Stimulated activated CD4-positive, alpha-beta T cell treated with anti-CD3 and anti-CD28 coated beads, TNF-alpha, amount 100 ng/mL, for 48 hours (primary cell): ENCODE measurements at regions not wholly inside any gene's neighbourhood (a gene's known extent, or its start where the extent isn't known, plus 50 kb on each side); places are given as distances from the start of the nearest gene placed in this dataset.
"Not testable (repeated sequence)": the region's sequence is repeated elsewhere in the genome, so short reads cannot be mapped to it uniquely, and the experiment has no call there.

ENCODE experiments used
- DNase-seq, 3 donors: peaks; one replicate each; pipeline ENCODE4 v3.0.0-alpha.2; 2020; ENCODE audit warnings: low read depth in 3 of 3

GRCh38 chr16:51977506-51977905 lies 569.4 kb downstream of the TOX3 start:
- not testable (repeated sequence) for DNase-seq

DNA sequence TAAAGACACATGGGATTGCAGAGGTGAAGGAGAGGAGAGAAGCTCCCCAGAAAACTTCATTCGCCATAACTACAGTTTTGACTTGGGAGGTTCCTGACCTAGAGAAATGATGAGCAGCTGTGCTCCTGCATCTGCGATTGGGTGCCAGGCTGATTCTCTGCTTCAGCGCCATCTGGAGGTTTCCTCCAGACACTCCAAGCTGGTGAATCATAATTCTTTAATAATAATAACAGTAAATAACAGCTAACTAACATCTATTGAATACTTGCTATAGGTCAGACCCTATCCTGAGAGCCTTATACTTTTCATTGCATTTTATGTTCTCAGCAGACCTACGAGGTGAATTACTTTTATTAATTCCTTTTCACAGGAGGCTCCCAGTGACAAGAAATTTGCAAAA lies 575.8 kb downstream of the TOX3 start:
- DNase-seq, result no peak

- no peak for DNase-seq
Observed at GRCh38 chr16:51968749-51969148, 578.2 kb downstream of the TOX3 start.

DNA sequence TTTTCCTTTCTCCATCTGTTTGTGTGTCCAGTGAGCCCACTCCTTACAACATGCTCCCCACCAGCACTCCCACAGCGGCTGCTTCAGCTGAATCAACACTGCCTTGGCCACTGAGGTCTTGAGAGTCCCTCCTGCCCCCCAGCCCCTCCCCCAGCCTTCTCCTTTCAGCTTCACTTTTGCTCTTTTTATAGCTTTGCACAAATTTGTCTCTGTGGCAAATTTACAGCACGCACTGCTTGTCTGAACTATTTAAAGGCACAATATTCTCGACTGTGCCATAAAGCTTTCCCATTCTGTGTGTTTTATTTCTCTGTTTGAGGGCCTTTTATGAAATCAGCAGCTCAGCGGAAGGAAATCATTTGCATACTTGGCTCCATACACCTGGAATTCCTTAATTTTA lies 579.3 kb downstream of the TOX3 start:
- no peak for DNase-seq

- no peak for DNase-seq
Observed at GRCh38 chr16:51960931-51961330, 586.0 kb downstream of the TOX3 start.

GRCh38 chr16:51953286-51953985 lies 593.5 kb downstream of the TOX3 start:
- no peak for DNase-seq

- no peak for DNase-seq
Observed at GRCh38 chr16:51952500-51952899, 594.4 kb downstream of the TOX3 start.

DNA sequence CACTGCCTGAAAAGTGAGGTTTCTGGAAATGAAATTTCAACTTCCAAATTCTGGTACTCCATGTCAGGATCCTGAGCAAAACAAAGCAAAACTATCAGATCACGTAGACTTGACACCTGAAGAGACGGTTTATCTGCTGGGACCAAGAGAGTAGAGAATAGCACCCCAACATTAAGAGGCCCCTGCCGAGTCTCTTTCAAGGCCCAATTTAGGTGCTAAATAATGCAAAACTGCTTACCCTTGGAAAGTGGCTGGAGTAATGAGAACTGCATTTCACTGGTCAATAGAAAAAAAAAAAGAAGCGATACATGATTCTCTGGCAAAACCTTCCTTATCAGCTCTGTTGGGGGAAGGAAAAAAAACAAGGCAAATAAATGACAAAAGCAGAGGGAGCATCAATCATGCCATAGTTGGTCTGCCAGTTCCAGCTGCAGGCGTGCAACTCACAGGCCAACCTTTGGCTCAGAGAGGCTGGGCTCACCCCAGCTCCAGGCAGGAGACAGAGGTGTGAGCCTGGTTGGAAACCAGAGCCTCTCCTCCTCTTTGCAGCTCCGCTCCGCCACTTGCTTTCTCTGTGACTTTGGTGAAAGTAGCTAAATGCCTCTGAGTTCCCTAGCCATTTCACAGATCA lies 595.2 kb downstream of the TOX3 start:
- no peak for DNase-seq

DNA sequence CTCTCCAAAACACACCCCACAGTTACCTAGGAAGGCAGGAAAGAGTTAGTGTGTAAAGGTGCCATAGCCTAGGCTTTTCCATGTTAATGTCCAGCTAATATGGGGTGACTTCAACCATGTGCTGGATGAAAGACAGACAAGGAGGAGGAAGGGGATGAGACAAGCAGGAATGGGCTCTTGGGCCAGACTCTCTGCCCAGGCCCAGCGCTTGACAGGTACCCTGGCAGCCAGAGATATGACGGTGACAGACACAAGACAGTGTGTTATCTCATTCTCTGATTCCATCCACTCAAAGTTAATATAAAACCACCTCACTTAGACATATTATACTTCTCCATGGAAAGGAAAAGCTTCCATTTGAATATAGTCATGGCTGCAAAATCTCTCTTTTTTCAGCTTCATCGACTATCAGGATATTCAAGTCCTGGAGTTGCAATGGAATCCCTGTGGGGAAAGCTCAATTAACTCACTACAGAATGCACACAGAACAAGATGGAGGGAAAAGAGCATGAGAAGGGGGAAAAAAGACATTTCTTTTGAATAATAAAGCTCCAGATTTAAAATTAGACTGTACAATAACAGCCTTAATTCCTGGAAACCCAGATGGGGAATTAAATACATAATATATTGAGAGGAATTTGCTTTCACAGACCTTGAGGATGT lies 596.7 kb downstream of the TOX3 start:
- DNase-seq, result no peak

DNA sequence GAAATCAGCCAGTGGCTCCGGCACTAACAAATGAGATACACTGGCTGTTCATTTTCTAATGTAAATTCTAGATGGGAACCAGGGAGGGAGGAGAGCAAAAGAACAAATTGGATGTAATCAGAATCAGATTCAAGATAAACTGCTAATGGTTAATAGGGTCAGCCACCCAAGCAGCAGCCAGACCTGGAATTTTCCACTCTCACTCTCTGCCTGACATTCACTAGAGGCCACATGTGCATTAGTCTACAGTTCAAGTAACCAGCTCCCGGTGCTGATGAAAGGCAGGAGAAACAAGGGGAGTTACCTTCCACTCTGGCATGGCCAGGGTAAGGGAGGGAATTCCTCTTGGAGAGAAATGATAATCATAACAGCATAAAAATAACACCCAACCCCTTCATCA lies 597.7 kb downstream of the TOX3 start:
- DNase-seq, result no peak

- DNase-seq, result no peak
Observed at GRCh38 chr16:51941412-51941811, 605.5 kb downstream of the TOX3 start.

DNA sequence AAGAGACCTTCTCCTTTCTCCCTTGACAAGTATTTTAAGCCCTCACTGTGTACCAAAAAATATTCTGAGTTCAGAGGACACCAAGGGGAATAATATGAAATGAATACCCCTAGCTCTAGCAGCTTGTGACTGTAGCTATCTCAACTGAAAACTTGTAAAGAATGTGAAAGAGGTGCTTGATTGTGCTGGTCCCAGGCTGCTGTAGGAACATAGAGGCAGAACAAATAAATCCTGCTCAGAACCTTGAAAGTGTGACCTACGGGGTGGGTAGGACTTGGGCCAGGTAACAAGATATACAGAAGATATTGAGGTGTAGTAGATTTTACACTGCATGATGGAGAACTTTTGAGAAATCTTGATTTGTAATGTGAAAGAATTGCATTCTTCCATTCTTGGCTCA lies 606.8 kb downstream of the TOX3 start:
- DNase-seq, result no peak

DNA sequence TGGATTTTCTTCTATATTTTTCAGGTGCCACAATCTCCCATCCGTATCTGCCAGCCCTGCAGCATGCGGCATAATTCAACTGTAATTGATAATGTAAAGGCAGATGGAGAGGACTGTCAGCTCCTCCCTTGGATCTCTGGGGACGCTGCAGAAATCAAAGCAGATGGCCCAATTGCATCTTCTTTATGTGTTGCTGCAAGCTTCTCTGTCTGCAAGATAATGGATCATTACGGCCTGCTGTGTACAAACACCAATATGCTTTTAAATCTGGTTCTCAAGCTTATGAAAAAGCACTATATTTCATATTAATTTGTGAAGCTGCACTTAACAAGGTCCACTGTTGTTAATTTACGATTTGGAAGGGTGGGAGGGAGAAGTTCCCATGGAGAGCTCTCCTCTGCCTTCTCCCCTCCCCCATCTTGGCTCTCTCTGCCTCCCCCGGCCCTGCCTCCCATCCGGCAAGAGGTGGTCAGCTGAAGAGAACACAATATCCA lies 607.5 kb downstream of the TOX3 start:
- DNase-seq, result no peak

DNA sequence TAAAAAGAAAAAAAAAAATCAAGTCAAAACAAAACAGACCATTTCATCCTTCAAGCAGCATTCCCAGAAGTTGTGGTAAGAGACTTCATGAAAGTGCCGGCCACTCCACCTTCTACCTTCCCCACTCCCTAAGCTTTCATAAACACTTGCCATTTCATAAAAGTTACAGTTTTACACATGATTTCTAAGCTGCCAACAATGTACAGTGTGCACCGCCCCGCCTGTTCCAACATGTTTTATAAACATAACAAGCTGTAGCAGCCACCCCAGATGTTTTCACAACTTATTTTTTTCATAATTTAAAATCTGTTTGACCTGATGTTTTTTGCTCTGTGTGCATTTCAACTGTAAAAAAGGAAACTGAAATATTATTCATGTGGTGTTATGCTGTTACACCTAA lies 608.1 kb downstream of the TOX3 start:
- no peak for DNase-seq

GRCh38 chr16:51937771-51938170 lies 609.2 kb downstream of the TOX3 start:
- DNase-seq, result no peak

- no peak for DNase-seq
Observed at GRCh38 chr16:51936846-51937245, 610.1 kb downstream of the TOX3 start.

GRCh38 chr16:51932317-51932716 lies 614.6 kb downstream of the TOX3 start:
- DNase-seq, result no peak

GRCh38 chr16:51931653-51932052 lies 615.3 kb downstream of the TOX3 start:
- no peak for DNase-seq

GRCh38 chr16:51924744-51925143 lies 622.2 kb downstream of the TOX3 start:
- DNase-seq, result no peak

DNA sequence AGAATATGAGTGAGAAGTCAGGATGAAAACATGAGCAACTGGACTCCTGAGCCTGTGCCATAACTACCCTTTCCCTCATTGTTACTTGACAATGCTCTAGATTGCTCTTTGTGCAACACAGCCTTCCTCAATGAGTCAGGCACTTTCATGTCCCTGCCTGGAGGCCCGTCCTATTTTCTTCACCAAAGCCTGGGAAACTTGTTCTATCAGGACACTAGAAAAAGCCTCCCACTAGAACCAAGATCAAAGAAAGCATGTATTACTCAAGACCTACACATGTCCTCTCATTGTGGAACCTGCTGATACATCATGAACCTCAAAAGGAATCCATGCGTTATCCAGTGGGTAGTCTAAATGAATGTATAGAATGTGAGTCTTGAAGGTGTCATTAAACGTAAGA lies 624.5 kb downstream of the TOX3 start:
- DNase-seq, result no peak

GRCh38 chr16:51919736-51920135 lies 627.2 kb downstream of the TOX3 start:
- DNase-seq, result no peak

- DNase-seq, result no peak
Observed at GRCh38 chr16:51916814-51917213, 630.1 kb downstream of the TOX3 start.

DNA sequence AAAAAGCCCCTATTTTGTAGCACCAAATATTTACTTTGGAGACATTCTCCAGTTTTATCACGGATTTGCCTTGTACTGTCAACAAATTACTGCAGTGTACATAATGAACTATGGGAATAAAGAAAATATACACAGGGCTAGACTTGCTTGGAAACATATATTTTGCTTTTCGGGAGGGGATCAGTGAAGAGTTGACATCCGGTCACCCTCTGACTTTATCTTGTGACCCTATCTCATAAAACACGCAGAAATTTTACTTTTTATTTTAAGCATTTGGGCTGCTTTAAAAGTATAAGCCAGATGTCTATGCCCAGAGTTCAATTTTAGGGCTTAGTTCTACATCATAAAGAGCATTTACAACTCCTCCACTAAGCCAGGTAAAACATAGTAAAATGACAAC lies 630.7 kb downstream of the TOX3 start:
- DNase-seq, result no peak
